OCI-LY7 (cell line): ENCODE measurements at regions not wholly inside any gene's neighbourhood (a gene's known extent, or its start where the extent isn't known, plus 50 kb on each side); places are given as distances from the start of the nearest gene placed in this dataset.

Experiments used
- EZH2phosphoT487 ChIP-seq: fragments of 200-600 bp; sonication (generic); IDR thresholded peaks from 2 replicates; pipeline ENCODE4 v1.6.1; 2018; ENCODE audit warnings: low read depth, borderline replicate concordance, mild to moderate bottlenecking, mixed run types, antibody characterized with exemption, low read length, moderate library complexity, mixed read lengths
- TF ChIP-seq, protein P1 (sequence below): fragments of 200-600 bp; sonication (generic); conservative IDR thresholded peaks from 2 replicates; pipeline ENCODE4 v1.5.1; 2014; ENCODE audit warnings: mild to moderate bottlenecking, antibody characterized with exemption, low read length, moderate library complexity, mixed read lengths

DNA sequence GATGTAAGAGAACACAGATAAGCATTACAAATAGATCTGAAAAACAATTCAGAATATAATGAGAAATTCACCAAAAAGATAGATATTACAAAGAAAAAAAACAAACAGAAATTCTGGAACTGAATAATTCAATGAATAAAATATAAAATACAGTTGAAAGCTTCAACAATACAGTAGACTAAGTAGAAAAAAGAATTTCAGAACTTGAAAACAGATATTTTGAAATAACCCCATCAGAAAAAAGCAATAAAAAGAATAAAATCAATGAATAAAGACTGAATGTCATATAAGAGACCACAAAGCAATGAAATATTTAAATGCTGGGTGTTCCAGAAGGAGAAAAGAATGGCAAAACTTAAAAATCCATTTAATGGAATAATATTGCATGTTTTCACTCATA, 611.4 kb upstream of the GHITM start:
- TF ChIP-seq, protein P1, sequence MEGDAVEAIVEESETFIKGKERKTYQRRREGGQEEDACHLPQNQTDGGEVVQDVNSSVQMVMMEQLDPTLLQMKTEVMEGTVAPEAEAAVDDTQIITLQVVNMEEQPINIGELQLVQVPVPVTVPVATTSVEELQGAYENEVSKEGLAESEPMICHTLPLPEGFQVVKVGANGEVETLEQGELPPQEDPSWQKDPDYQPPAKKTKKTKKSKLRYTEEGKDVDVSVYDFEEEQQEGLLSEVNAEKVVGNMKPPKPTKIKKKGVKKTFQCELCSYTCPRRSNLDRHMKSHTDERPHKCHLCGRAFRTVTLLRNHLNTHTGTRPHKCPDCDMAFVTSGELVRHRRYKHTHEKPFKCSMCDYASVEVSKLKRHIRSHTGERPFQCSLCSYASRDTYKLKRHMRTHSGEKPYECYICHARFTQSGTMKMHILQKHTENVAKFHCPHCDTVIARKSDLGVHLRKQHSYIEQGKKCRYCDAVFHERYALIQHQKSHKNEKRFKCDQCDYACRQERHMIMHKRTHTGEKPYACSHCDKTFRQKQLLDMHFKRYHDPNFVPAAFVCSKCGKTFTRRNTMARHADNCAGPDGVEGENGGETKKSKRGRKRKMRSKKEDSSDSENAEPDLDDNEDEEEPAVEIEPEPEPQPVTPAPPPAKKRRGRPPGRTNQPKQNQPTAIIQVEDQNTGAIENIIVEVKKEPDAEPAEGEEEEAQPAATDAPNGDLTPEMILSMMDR, result no peak
- TF ChIP-seq EZH2phosphoT487, result no peak
